GM23338 (cell line): ENCODE measurements at regions not wholly inside any gene's neighbourhood (a gene's known extent, or its start where the extent isn't known, plus 50 kb on each side); places are given as distances from the start of the nearest gene placed in this dataset.

Experiments
- ATAC-seq: fragments of 200-7000 bp; cut with Tn5 transposase; 3 replicates; pipeline ENCODE4 v1.9.1; 2020
- DNase-seq: peaks from one replicate; pipeline ENCODE4 v3.0.0-alpha.2; 2015; ENCODE audit warnings: low spot score
- H2AFZ ChIP-seq: fragments of 200-600 bp; sonication (generic); 2 replicates; pipeline ENCODE4 v1.8.0; 2016; ENCODE audit warnings: antibody characterized with exemption, mild to moderate bottlenecking, moderate library complexity
- H3F3A ChIP-seq: fragments of 200-600 bp; sonication (generic); replicated peaks from 2 replicates; pipeline ENCODE4 v1.8.0; 2017; ENCODE audit warnings: antibody characterized with exemption, mixed run types, low read depth
- H3K27ac ChIP-seq: fragments of 200-600 bp; sonication (generic); 2 replicates; pipeline ENCODE4 v1.6.1; 2016; ENCODE audit warnings: low read depth
- H3K27me3 ChIP-seq: fragments of 200-600 bp; sonication (generic); 2 replicates; pipeline ENCODE4 v1.8.0; 2016; ENCODE audit warnings: mild to moderate bottlenecking, mixed run types, moderate library complexity; ENCODE audit not compliant: insufficient read depth
- H3K36me3 ChIP-seq: fragments of 200-600 bp; sonication (generic); 2 replicates; pipeline ENCODE4 v1.8.0; 2016; ENCODE audit warnings: mild to moderate bottlenecking; ENCODE audit not compliant: insufficient read depth
- H3K4me1 ChIP-seq: fragments of 200-600 bp; sonication (generic); 2 replicates; pipeline ENCODE4 v1.8.0; 2016; ENCODE audit warnings: mild to moderate bottlenecking, moderate library complexity; ENCODE audit not compliant: insufficient read depth
- H3K4me2 ChIP-seq: fragments of 200-600 bp; sonication (generic); 2 replicates; pipeline ENCODE4 v1.7.1; 2017; ENCODE audit warnings: mixed run types
- H3K4me3 ChIP-seq: fragments of 200-600 bp; sonication (generic); 2 replicates; pipeline ENCODE4 v1.6.1; 2016; ENCODE audit warnings: mixed run types
- H3K79me2 ChIP-seq: fragments of 200-600 bp; sonication (generic); replicated peaks from 2 replicates; pipeline ENCODE4 v1.8.0; 2017; ENCODE audit warnings: mild to moderate bottlenecking; ENCODE audit not compliant: insufficient read depth
- H3K9me2 ChIP-seq: fragments of 200-600 bp; sonication (generic); 2 replicates; pipeline ENCODE4 v1.8.0; 2017; ENCODE audit not compliant: insufficient read depth
- H4K20me1 ChIP-seq: fragments of 200-600 bp; sonication (generic); replicated peaks from 2 replicates; pipeline ENCODE4 v1.8.0; 2017; ENCODE audit warnings: mild to moderate bottlenecking; ENCODE audit not compliant: insufficient read depth
- H3K27ac Mint-ChIP-seq: 2 replicates; pipeline ENCODE4 v1.8.0; 2020; ENCODE audit warnings: inconsistent platforms, mild to moderate bottlenecking, moderate library complexity, mixed read lengths
- H3K27me3 Mint-ChIP-seq: 3 replicates; pipeline ENCODE4 v1.8.0; 2022; ENCODE audit warnings: low read depth, mild to moderate bottlenecking, moderate library complexity, mixed read lengths, inconsistent platforms; ENCODE audit not compliant: insufficient read depth, poor library complexity
- H3K36me3 Mint-ChIP-seq: 3 replicates; pipeline ENCODE4 v1.8.0; 2021; ENCODE audit warnings: low read depth, mild to moderate bottlenecking, inconsistent platforms, moderate library complexity, mixed read lengths
- H3K4me1 Mint-ChIP-seq: 3 replicates; pipeline ENCODE4 v1.8.0; 2020; ENCODE audit warnings: mild to moderate bottlenecking, inconsistent platforms, mixed read lengths
- H3K4me3 Mint-ChIP-seq: 3 replicates; pipeline ENCODE4 v1.8.0; 2021; ENCODE audit warnings: moderate library complexity, mild to moderate bottlenecking, inconsistent platforms, mixed read lengths
- H3K9me3 Mint-ChIP-seq: 3 replicates; pipeline ENCODE4 v1.8.0; 2020; ENCODE audit warnings: moderate library complexity, mild to moderate bottlenecking, inconsistent platforms, mixed read lengths
- CREB1 ChIP-seq: fragments of 250-450 bp; sonication (Bioruptor Pico); IDR thresholded peaks from 2 replicates; pipeline ENCODE4 v1.5.0; 2020; ENCODE audit warnings: low read depth, mild to moderate bottlenecking, moderate library complexity
- CTCF ChIP-seq, 2 experiments: fragments of 200-600 bp in 1 of 2; sonication (generic) in 1 of 2; conservative IDR thresholded peaks; 2 replicates each; pipeline versions ENCODE4 v1.5.1 to v1.6.1; 2016 to 2017; ENCODE audit warnings: antibody characterized with exemption in 2 of 2, low read depth in 2 of 2, mild to moderate bottlenecking in 2 of 2, moderate library complexity in 1 of 2
- EZH2phosphoT487 ChIP-seq: fragments of 200-600 bp; sonication (generic); IDR thresholded peaks from one replicate; pipeline ENCODE4 v1.8.1; 2018; ENCODE audit warnings: antibody characterized with exemption; ENCODE audit not compliant: unreplicated experiment
- JUNB ChIP-seq: IDR thresholded peaks from one replicate; pipeline ENCODE4 v1.6.1; 2016; ENCODE audit warnings: antibody characterized with exemption; ENCODE audit not compliant: unreplicated experiment
- NANOG ChIP-seq: IDR thresholded peaks from 2 replicates; pipeline ENCODE4 v1.6.1; 2016; ENCODE audit warnings: antibody characterized with exemption, borderline replicate concordance
- POLR2AphosphoS5 ChIP-seq: IDR thresholded peaks from 2 replicates; pipeline ENCODE4 v1.6.1; 2016; ENCODE audit warnings: antibody characterized with exemption, low read depth
- STAT1 ChIP-seq: IDR thresholded peaks from one replicate; pipeline ENCODE4 v1.6.1; 2016; ENCODE audit warnings: antibody characterized with exemption; ENCODE audit not compliant: unreplicated experiment
- ZNF114 ChIP-seq: fragments of 250-450 bp; sonication (Bioruptor Pico); IDR thresholded peaks from 2 replicates; pipeline ENCODE4 v1.5.0; 2020; ENCODE audit warnings: mild to moderate bottlenecking, moderate library complexity
- ZNF331 ChIP-seq: fragments of 250-450 bp; sonication (Bioruptor Pico); IDR thresholded peaks from 2 replicates; pipeline ENCODE4 v1.5.0; 2020; ENCODE audit warnings: low read depth, mild to moderate bottlenecking, moderate library complexity
- TF ChIP-seq, protein P1 (sequence below): IDR thresholded peaks from 2 replicates; pipeline ENCODE4 v1.6.1; 2016; ENCODE audit warnings: antibody characterized with exemption

- Histone ChIP-seq H3K4me1 (no peaks in the 10 kb centered on the region), H3K4me2 (no peak overlapping the region), H3K4me3 (no peak overlapping the region), H3K36me3 (no peaks in the 10 kb centered on the region), H2AFZ (no peak overlapping the region), H3K79me2 (no peaks in the 10 kb centered on the region), H3K27ac (no peak overlapping the region), H3K9me2 (0 out of 2 replicates have a peak, but pooled peaks cover 3% of the 10 kb centered on the region), H3K27me3 (no peaks in the 10 kb centered on the region), H3F3A (no peaks in the 10 kb centered on the region), H4K20me1 (no peaks in the 10 kb centered on the region)
- H3K27ac Mint-ChIP-seq: no peak overlapping the region
- no peak for TF ChIP-seq STAT1
- DNase-seq (no peak), ATAC-seq (no peak)
- H3K27me3 Mint-ChIP-seq: peaks cover 8% of the 10 kb centered on the region
- no peak overlapping the region for H3K4me3 Mint-ChIP-seq
- H3K9me3 Mint-ChIP-seq: no peaks in the 10 kb centered on the region
- no peaks in the 10 kb centered on the region for H3K36me3 Mint-ChIP-seq
- H3K4me1 Mint-ChIP-seq: no peaks in the 10 kb centered on the region
Observed at GRCh38 chr15:31248951-31249350, 77.7 kb upstream of the KLF13 start.

DNA sequence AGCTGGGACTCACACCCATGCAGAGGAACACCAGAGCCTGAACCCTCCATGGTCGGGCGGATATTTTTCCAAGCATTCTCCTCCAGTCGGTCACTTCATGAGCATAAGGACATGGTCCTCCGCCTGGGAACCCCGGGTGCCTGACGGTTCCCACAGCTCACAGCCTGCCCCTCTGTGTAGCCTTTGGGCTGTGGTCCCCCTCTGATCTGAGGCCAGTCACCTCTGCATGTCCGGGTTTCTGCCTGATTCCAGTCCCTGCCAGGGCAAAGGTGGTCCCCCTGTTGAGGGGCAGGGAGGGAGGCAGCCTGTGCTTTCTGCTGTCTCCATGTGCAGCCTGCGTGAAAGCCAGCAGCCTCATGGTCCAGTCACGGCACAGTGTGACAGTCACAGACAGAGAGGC lies 76.6 kb upstream of the KLF13 start:
- H3K79me2 ChIP-seq: no peaks in the 10 kb centered on the region
- no peaks in the 10 kb centered on the region; the same call in 2 of the 3 replicates for H3K9me3 Mint-ChIP-seq
- no peaks in the 10 kb centered on the region for H4K20me1 ChIP-seq
- H3K9me2 ChIP-seq: 0 out of 2 replicates have a peak, but pooled peaks cover 3% of the 10 kb centered on the region
- H3K27ac ChIP-seq: no peak overlapping the region
- peaks cover 6% of the 10 kb centered on the region for H3K27me3 Mint-ChIP-seq
- H3K4me1 Mint-ChIP-seq: no peaks in the 10 kb centered on the region
- no peaks in the 10 kb centered on the region for H3K4me1 ChIP-seq
- H3K36me3 Mint-ChIP-seq: no peaks in the 10 kb centered on the region
- no peaks in the 10 kb centered on the region for H3F3A ChIP-seq
- ATAC-seq: no peak
- no peaks in the 10 kb centered on the region for H3K27me3 ChIP-seq
- no peak overlapping the region for H3K4me3 Mint-ChIP-seq
- H3K4me2 ChIP-seq: no peak overlapping the region
- no peak overlapping the region for H3K4me3 ChIP-seq
- H3K27ac Mint-ChIP-seq: no peak overlapping the region; the same call in 1 of the 2 replicates
- no peak for DNase-seq
- no peak overlapping the region for H2AFZ ChIP-seq
- TF ChIP-seq EZH2phosphoT487 (no peak), NANOG (no peak), CTCF (conservative IDR thresholded peaks at IDR 0.05; ENCODE audit: low read depth in 2 of 2) (no peak), ZNF331 (CRISPR knock-in tag) (no peak), STAT1 (no peak), ZNF114 (CRISPR knock-in tag) (no peak), CREB1 (CRISPR knock-in tag) (no peak)
- TF ChIP-seq, protein P1, sequence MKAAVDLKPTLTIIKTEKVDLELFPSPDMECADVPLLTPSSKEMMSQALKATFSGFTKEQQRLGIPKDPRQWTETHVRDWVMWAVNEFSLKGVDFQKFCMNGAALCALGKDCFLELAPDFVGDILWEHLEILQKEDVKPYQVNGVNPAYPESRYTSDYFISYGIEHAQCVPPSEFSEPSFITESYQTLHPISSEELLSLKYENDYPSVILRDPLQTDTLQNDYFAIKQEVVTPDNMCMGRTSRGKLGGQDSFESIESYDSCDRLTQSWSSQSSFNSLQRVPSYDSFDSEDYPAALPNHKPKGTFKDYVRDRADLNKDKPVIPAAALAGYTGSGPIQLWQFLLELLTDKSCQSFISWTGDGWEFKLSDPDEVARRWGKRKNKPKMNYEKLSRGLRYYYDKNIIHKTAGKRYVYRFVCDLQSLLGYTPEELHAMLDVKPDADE: no peak
- no peaks in the 10 kb centered on the region for H3K36me3 ChIP-seq

GRCh38 chr15:31251165-31251564 lies 75.5 kb upstream of the KLF13 start:
- no peak overlapping the region for H3K27ac ChIP-seq
- Mint-ChIP-seq H3K27ac (no peak overlapping the region), H3K36me3 (no peaks in the 10 kb centered on the region), H3K9me3 (no peaks in the 10 kb centered on the region; the same call in 2 of the 3 replicates), H3K4me3 (no peak overlapping the region), H3K4me1 (no peaks in the 10 kb centered on the region), H3K27me3 (peaks cover 8% of the 10 kb centered on the region)
- no peaks in the 10 kb centered on the region for H3F3A ChIP-seq
- no peaks in the 10 kb centered on the region for H3K79me2 ChIP-seq
- H3K27me3 ChIP-seq: no peaks in the 10 kb centered on the region
- DNase-seq (no peak), ATAC-seq (no peak)
- no peak overlapping the region for H3K4me3 ChIP-seq
- H2AFZ ChIP-seq: no peak overlapping the region
- no peaks in the 10 kb centered on the region for H4K20me1 ChIP-seq
- H3K4me1 ChIP-seq: no peaks in the 10 kb centered on the region
- H3K9me2 ChIP-seq: no peaks in the 10 kb centered on the region
- H3K36me3 ChIP-seq: no peaks in the 10 kb centered on the region
- H3K4me2 ChIP-seq: no peak overlapping the region
- TF ChIP-seq ZNF114 (CRISPR knock-in tag) (no peak), CREB1 (CRISPR knock-in tag) (no peak), JUNB (no peak), EZH2phosphoT487 (no peak), POLR2AphosphoS5 (no peak), CTCF (conservative IDR thresholded peaks at IDR 0.05; ENCODE audit: low read depth in 2 of 2) (no peak), NANOG (no peak), ZNF331 (CRISPR knock-in tag) (no peak), STAT1 (no peak)
- TF ChIP-seq, protein P1: no peak
